ENCODE measurements at regions not wholly inside any gene's neighbourhood (a gene's known extent, or its start where the extent isn't known, plus 50 kb on each side); places are given as distances from the start of the nearest gene placed in this dataset.

DNA sequence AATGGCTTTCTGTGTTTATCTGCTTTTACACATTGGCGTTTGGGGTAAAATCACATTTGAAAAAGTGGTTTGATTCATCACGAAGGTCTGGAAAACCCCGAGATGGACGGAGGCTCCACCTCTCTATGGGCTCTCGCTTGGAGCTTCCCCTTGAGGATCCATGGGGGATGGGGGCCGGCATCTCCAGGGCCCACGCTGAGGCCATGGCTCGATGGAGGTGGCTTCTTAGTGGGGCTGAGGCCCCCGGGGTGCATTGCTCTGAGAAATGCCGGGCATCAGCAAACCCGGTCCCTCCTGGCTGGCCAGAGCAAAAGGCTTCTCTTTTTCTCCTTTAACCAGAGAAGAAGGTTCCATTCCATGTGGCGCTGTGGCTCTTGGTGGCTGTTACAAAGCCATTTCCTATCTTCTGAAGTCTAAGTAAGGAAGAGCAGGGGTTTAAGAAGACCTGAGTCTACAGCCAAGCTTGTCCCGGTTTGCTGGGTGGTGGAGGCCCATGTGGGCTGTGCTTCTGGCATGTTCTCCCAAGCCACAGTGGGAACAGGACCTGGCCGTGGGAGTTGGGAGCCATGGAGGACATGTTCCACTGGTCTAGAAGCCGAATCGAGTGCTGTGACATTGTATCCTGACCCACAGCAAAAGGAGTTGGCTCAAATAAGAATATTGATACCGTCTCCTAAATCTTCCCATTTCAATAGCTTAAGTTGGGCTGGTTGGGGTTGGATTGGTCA is 243.5 kb upstream of the PITRM1 start:
- TF ChIP-seq, protein P1, sequence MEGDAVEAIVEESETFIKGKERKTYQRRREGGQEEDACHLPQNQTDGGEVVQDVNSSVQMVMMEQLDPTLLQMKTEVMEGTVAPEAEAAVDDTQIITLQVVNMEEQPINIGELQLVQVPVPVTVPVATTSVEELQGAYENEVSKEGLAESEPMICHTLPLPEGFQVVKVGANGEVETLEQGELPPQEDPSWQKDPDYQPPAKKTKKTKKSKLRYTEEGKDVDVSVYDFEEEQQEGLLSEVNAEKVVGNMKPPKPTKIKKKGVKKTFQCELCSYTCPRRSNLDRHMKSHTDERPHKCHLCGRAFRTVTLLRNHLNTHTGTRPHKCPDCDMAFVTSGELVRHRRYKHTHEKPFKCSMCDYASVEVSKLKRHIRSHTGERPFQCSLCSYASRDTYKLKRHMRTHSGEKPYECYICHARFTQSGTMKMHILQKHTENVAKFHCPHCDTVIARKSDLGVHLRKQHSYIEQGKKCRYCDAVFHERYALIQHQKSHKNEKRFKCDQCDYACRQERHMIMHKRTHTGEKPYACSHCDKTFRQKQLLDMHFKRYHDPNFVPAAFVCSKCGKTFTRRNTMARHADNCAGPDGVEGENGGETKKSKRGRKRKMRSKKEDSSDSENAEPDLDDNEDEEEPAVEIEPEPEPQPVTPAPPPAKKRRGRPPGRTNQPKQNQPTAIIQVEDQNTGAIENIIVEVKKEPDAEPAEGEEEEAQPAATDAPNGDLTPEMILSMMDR (IDR thresholded peaks at IDR 0.05; ENCODE audit: low read length): no peak
- no peak for TF ChIP-seq EZH2 (IDR thresholded peaks at IDR 0.05; ENCODE audit: borderline replicate concordance, low read length)
